ENCODE measurements at regions not wholly inside any gene's neighbourhood (a gene's known extent, or its start where the extent isn't known, plus 50 kb on each side); places are given as distances from the start of the nearest gene placed in this dataset.
"Not testable (repeated sequence)": the region's sequence is repeated elsewhere in the genome, so short reads cannot be mapped to it uniquely, and the experiment has no call there.

DNA sequence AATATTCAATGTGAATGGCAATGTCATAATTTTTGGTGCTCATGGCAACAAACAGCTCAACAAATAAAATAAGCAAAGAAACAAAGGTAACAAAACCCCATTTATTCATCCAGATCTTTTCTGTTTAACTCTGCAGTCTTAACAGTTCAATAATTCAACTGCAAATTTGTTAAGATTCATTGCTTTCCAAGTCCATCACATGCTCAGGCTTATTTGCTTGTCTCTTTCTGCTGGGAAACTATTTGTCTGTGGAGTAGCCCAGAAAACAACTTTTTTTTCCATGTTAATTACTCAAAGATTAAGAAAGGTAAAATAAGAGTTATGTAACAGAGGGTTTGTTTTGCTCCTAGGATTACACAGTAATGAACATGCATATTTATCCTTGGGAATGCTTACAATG, 92.6 kb upstream of the PNPT1 start:
- Histone ChIP-seq H3K79me2 (ENCODE audit: control insufficient read depth, low read length) (no peaks in the 10 kb centered on the region), H3K36me3 (ENCODE audit: control insufficient read depth, low read length) (no peaks in the 10 kb centered on the region), H3K9me2 (replicated peaks; ENCODE audit: control insufficient read depth, low read length) (no peaks in the 10 kb centered on the region), H3K4me1 (ENCODE audit: control insufficient read depth, low read length) (no peaks in the 10 kb centered on the region), H3K27me3 (ENCODE audit: control insufficient read depth, low read length) (peaks cover 2% of the 10 kb centered on the region; the same call in 1 of the 2 replicates), H3K27ac (ENCODE audit: low read depth, low read length) (no peak overlapping the region), H3K9me3 (ENCODE audit: control insufficient read depth, insufficient read depth, low read length) (no peaks in the 10 kb centered on the region), H3K4me3 (ENCODE audit: low read length) (no peak overlapping the region), H3F3A (ENCODE audit: control insufficient read depth, insufficient read depth) (no peaks in the 10 kb centered on the region), H4K20me1 (ENCODE audit: control insufficient read depth, insufficient read depth, low read depth, low read length) (no peaks in the 10 kb centered on the region), H3K4me2 (ENCODE audit: low read length) (no peak overlapping the region)
- TF ChIP-seq EZH2phosphoT487 (IDR thresholded peaks at IDR 0.05; ENCODE audit: borderline replicate concordance, low read length) = no peak
- TF ChIP-seq, protein P1, sequence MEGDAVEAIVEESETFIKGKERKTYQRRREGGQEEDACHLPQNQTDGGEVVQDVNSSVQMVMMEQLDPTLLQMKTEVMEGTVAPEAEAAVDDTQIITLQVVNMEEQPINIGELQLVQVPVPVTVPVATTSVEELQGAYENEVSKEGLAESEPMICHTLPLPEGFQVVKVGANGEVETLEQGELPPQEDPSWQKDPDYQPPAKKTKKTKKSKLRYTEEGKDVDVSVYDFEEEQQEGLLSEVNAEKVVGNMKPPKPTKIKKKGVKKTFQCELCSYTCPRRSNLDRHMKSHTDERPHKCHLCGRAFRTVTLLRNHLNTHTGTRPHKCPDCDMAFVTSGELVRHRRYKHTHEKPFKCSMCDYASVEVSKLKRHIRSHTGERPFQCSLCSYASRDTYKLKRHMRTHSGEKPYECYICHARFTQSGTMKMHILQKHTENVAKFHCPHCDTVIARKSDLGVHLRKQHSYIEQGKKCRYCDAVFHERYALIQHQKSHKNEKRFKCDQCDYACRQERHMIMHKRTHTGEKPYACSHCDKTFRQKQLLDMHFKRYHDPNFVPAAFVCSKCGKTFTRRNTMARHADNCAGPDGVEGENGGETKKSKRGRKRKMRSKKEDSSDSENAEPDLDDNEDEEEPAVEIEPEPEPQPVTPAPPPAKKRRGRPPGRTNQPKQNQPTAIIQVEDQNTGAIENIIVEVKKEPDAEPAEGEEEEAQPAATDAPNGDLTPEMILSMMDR (IDR thresholded peaks at IDR 0.05; ENCODE audit: low read depth, low read length, poor library complexity, severe bottlenecking) = no peak

DNA sequence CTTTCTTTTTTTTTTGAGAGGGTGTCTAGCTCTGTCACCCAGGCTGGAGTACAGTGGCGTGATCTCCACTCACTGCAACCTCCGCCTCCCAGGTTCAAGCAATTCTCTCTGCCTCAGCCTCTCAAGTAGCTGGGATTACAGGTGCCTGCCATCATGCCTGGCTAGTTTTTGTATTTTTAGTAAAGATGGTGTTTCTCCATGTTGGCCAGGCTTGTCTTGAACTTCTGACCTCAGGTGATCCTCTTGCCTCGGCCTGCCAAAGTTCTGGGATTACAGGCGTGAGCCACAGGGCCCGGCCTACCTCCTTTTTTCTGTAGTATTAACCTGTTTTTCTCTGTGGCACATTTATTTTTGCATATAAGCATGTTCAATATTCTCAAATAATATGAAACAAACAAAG, 90.1 kb upstream of the PNPT1 start:
- H3K4me2 ChIP-seq (ENCODE audit: low read length); H3K9me2 ChIP-seq (replicated peaks; ENCODE audit: control insufficient read depth, low read length); H3K4me3 ChIP-seq (ENCODE audit: low read length): not testable (repeated sequence)

DNA sequence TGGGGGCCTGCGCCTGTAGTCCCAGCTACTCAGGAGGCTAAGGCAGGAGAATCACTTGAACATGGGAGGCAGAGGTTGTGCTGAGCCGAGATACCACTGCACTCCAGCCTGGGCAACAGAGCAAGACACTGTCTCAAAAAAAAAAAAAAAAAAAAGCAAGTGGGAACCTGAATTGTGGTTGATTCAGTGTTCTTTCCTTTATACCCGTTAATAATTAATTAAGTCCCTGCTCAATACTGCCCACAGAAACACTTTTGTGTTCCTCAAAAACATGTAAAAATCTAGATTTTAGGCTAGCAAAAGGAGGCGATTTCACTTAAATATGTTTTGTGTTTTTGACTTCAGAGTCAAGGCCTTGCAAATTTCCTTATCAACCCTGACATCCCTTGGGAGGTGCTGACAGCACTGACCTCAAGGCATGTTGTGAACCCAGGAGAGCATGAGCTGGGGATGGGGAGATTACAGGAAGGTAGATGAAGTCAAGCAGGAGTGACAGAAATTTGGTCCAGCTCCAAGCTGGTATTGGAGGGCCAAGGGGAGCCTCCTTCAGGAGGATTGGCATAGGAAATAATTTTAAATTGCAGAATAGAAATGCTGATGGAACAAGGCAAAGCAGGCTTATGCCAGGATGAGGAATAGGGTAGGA, 89.0 kb upstream of the PNPT1 start:
- H3K27ac ChIP-seq (ENCODE audit: low read depth, low read length) = no peak overlapping the region
- peaks cover 9% of the 10 kb centered on the region for H3K27me3 ChIP-seq (ENCODE audit: control insufficient read depth, low read length)
- no peaks in the 10 kb centered on the region for H4K20me1 ChIP-seq (ENCODE audit: control insufficient read depth, insufficient read depth, low read depth, low read length)
- H3K9me3 ChIP-seq (ENCODE audit: control insufficient read depth, insufficient read depth, low read length) = no peaks in the 10 kb centered on the region
- TF ChIP-seq, protein P1 (IDR thresholded peaks at IDR 0.05; ENCODE audit: low read depth, low read length, poor library complexity, severe bottlenecking) = no peak
- no peak for TF ChIP-seq EZH2phosphoT487 (IDR thresholded peaks at IDR 0.05; ENCODE audit: borderline replicate concordance, low read length)
- no peaks in the 10 kb centered on the region for H3K36me3 ChIP-seq (ENCODE audit: control insufficient read depth, low read length)
- H3F3A ChIP-seq (ENCODE audit: control insufficient read depth, insufficient read depth) = no peaks in the 10 kb centered on the region
- H3K9me2 ChIP-seq (replicated peaks; ENCODE audit: control insufficient read depth, low read length) = no peaks in the 10 kb centered on the region
- no peak overlapping the region for H3K4me3 ChIP-seq (ENCODE audit: low read length)
- H3K4me1 ChIP-seq (ENCODE audit: control insufficient read depth, low read length) = no peaks in the 10 kb centered on the region
- no peaks in the 10 kb centered on the region for H3K79me2 ChIP-seq (ENCODE audit: control insufficient read depth, low read length)
- H3K4me2 ChIP-seq (ENCODE audit: low read length) = no peak overlapping the region

More for the DNA sequence above, 90.1 kb upstream of the PNPT1 start:
- not testable (repeated sequence) for H3K4me1 ChIP-seq (ENCODE audit: control insufficient read depth, low read length); H3F3A ChIP-seq (ENCODE audit: control insufficient read depth, insufficient read depth); H3K27ac ChIP-seq (ENCODE audit: low read depth, low read length); H3K9me3 ChIP-seq (ENCODE audit: control insufficient read depth, insufficient read depth, low read length); H4K20me1 ChIP-seq (ENCODE audit: control insufficient read depth, insufficient read depth, low read depth, low read length); H3K36me3 ChIP-seq (ENCODE audit: control insufficient read depth, low read length); H3K79me2 ChIP-seq (ENCODE audit: control insufficient read depth, low read length); H3K27me3 ChIP-seq (ENCODE audit: control insufficient read depth, low read length)

DNA sequence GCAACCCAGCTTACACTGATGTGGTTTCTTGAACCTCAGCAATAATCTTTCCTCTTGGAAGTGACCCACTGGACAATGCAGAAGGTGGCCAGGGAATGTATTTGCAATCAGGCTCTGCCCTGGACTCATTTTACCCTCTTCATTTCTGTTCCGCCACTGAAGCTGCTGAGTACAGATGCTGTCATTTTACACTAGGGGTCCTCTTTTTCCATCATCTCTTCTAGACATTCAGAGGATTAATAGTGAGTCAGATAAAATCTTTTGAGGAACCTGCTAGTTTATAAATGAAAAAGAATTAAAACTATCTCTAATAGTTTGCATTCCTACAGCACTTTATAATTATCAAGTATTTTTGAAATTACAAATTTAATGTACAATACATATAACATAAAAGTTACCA, 87.9 kb upstream of the PNPT1 start:
- H3K36me3 ChIP-seq (ENCODE audit: control insufficient read depth, low read length) = no peaks in the 10 kb centered on the region
- no peaks in the 10 kb centered on the region for H3K9me3 ChIP-seq (ENCODE audit: control insufficient read depth, insufficient read depth, low read length)
- no peaks in the 10 kb centered on the region for H4K20me1 ChIP-seq (ENCODE audit: control insufficient read depth, insufficient read depth, low read depth, low read length)
- H3K27me3 ChIP-seq (ENCODE audit: control insufficient read depth, low read length) = peaks cover 17% of the 10 kb centered on the region
- no peak overlapping the region for H3K27ac ChIP-seq (ENCODE audit: low read depth, low read length)
- H3F3A ChIP-seq (ENCODE audit: control insufficient read depth, insufficient read depth) = no peaks in the 10 kb centered on the region
- no peak overlapping the region for H3K4me2 ChIP-seq (ENCODE audit: low read length)
- H3K4me3 ChIP-seq (ENCODE audit: low read length) = no peak overlapping the region
- no peaks in the 10 kb centered on the region for H3K9me2 ChIP-seq (replicated peaks; ENCODE audit: control insufficient read depth, low read length)
- no peaks in the 10 kb centered on the region for H3K79me2 ChIP-seq (ENCODE audit: control insufficient read depth, low read length)
- TF ChIP-seq EZH2phosphoT487 (IDR thresholded peaks at IDR 0.05; ENCODE audit: borderline replicate concordance, low read length) = no peak
- TF ChIP-seq, protein P1 (IDR thresholded peaks at IDR 0.05; ENCODE audit: low read depth, low read length, poor library complexity, severe bottlenecking) = no peak
- H3K4me1 ChIP-seq (ENCODE audit: control insufficient read depth, low read length) = no peaks in the 10 kb centered on the region
